ENCODE measurements at regions not wholly inside any gene's neighbourhood (a gene's known extent, or its start where the extent isn't known, plus 50 kb on each side); places are given as distances from the start of the nearest gene placed in this dataset.

DNA sequence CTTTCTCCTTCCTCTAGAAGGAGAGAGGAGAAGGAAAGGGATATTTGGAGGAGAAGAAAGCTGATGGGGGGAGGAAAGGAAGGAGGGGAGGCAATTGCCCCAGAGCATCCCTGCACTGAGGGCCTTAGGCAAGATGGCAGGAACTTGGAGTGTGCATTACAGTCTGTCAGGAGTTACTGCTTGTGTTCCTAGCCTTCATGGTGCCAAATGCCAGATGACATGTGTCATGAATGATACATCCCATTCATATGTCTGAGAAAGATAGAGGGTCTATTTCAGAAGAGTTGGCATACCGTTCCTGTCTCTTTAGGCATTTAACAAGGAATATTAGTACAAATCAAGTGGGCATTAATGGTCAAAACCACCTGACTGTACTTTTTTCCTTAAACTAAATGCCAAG lies 232.1 kb upstream of the NT5C1B start:
- TF ChIP-seq POLR2A (IDR thresholded peaks at IDR 0.05) (no peak), CTCF (IDR thresholded peaks at IDR 0.05) (no peak), POLR2AphosphoS5 (IDR thresholded peaks at IDR 0.05) (no peak), EP300 (IDR thresholded peaks at IDR 0.05) (no peak)
- Histone ChIP-seq H3K27me3 (no peaks in the 10 kb centered on the region), H3K9me3 (no peaks in the 10 kb centered on the region), H3K4me1 (no peaks in the 10 kb centered on the region), H3K36me3 (no peaks in the 10 kb centered on the region), H3K27ac (no peak overlapping the region), H3K4me3 (no peak overlapping the region)
- WGBS, result 100% methylated on average over 1 of the region's 1 CpG
- DNase-seq (ENCODE audit: low spot score in 2 of 2), result no peak

- WGBS, result 54% methylated on average over 1 of the region's 1 CpG
- H3K4me1 ChIP-seq, result no peaks in the 10 kb centered on the region
Measured at GRCh38 chr2:18820966-18821365, 231.6 kb upstream of the NT5C1B start.

DNA sequence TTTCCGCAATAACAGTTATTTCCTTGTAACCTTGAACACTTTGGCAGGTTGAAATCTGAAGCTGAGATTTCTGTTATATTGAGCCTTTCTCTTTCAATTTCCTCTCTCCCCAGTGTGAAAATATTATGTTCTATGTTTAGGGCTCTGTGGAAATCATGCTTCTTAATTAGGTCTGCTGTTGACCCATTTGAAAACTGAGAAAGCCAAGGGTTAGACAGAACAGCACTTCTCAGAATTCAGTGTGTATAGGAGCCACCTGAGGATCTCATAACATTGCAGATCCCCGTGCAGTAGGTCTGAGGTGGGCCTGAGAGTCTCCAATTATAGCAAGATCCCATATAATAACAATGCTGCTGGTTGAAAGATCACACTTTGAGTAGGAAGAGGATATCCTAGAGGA lies 230.2 kb upstream of the NT5C1B start:
- no peak overlapping the region for H3K27ac ChIP-seq
- no peak for DNase-seq (ENCODE audit: low spot score in 2 of 2)
- no peaks in the 10 kb centered on the region for H3K36me3 ChIP-seq
- TF ChIP-seq POLR2AphosphoS5 (IDR thresholded peaks at IDR 0.05) (no peak), CTCF (IDR thresholded peaks at IDR 0.05) (no peak), EP300 (IDR thresholded peaks at IDR 0.05) (no peak), POLR2A (IDR thresholded peaks at IDR 0.05) (no peak)
- WGBS, result 91% methylated on average over 2 of the region's 2 CpGs
- no peaks in the 10 kb centered on the region for H3K9me3 ChIP-seq
- H3K4me1 ChIP-seq, result no peaks in the 10 kb centered on the region
- H3K27me3 ChIP-seq, result no peaks in the 10 kb centered on the region
- H3K4me3 ChIP-seq, result no peak overlapping the region

More at GRCh38 chr2:18820966-18821365, 231.6 kb upstream of the NT5C1B start:
- Histone ChIP-seq H3K27me3 (no peaks in the 10 kb centered on the region), H3K36me3 (no peaks in the 10 kb centered on the region), H3K9me3 (no peaks in the 10 kb centered on the region), H3K27ac (no peak overlapping the region), H3K4me3 (no peak overlapping the region)
- no peak for TF ChIP-seq CTCF (IDR thresholded peaks at IDR 0.05)
- no peak for TF ChIP-seq POLR2A (IDR thresholded peaks at IDR 0.05)
- TF ChIP-seq EP300 (IDR thresholded peaks at IDR 0.05), result no peak
- TF ChIP-seq POLR2AphosphoS5 (IDR thresholded peaks at IDR 0.05), result no peak
- no peak for DNase-seq (ENCODE audit: low spot score in 2 of 2)

DNA sequence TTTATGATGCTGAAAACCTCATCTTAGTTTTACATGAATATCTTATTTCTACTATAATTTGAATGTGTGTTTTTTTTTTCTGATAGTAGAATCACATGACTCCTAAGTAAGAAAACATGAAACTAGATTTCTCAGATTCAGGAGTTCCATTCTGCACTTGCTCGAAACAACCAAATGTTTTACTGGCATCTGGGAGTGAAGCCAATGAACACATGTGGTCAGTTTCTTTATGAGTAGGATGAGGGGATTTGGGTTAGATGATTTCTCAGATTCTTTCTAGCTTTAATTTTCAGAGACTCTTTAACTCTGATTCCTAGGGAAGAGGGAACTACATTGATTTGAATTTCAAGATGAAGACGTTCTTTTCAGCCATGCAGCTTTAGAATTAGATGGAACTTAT lies 225.0 kb upstream of the NT5C1B start:
- no peaks in the 10 kb centered on the region for H3K9me3 ChIP-seq
- WGBS, result 72% methylated on average over 2 of the region's 2 CpGs
- TF ChIP-seq POLR2AphosphoS5 (IDR thresholded peaks at IDR 0.05) (no peak), CTCF (IDR thresholded peaks at IDR 0.05) (no peak), EP300 (IDR thresholded peaks at IDR 0.05) (no peak), POLR2A (IDR thresholded peaks at IDR 0.05) (no peak)
- no peaks in the 10 kb centered on the region for H3K4me1 ChIP-seq
- H3K36me3 ChIP-seq, result no peaks in the 10 kb centered on the region
- no peak overlapping the region for H3K4me3 ChIP-seq
- no peak for DNase-seq (ENCODE audit: low spot score in 2 of 2)
- H3K27ac ChIP-seq, result no peak overlapping the region
- H3K27me3 ChIP-seq, result no peaks in the 10 kb centered on the region

GRCh38 chr2:18804536-18804935 lies 215.2 kb upstream of the NT5C1B start:
- 74% methylated on average over 1 of the region's 1 CpG for WGBS
- Histone ChIP-seq H3K27me3 (no peaks in the 10 kb centered on the region), H3K4me3 (no peak overlapping the region), H3K9me3 (no peaks in the 10 kb centered on the region), H3K4me1 (no peaks in the 10 kb centered on the region), H3K36me3 (no peaks in the 10 kb centered on the region), H3K27ac (no peak overlapping the region)
- no peak for DNase-seq (ENCODE audit: low spot score in 2 of 2)
- no peak for TF ChIP-seq POLR2A (IDR thresholded peaks at IDR 0.05)
- no peak for TF ChIP-seq CTCF (IDR thresholded peaks at IDR 0.05)
- no peak for TF ChIP-seq POLR2AphosphoS5 (IDR thresholded peaks at IDR 0.05)
- no peak for TF ChIP-seq EP300 (IDR thresholded peaks at IDR 0.05)

Measured in suprapubic skin (tissue), 4 donors.